Activated naive CD8-positive, alpha-beta T cell treated with anti-CD3 and anti-CD28 coated beads, Interleukin-2, amount 50 U/mL, for 24 hours (primary cell): ENCODE measurements at regions not wholly inside any gene's neighbourhood (a gene's known extent, or its start where the extent isn't known, plus 50 kb on each side); places are given as distances from the start of the nearest gene placed in this dataset.

Experiments
- ATAC-seq: fragments of 150-1000 bp; cut with Tn5 transposase; one replicate; pipeline ENCODE4 v1.10.0; 2021
- DNase-seq: peaks from one replicate; pipeline ENCODE4 v3.0.0; 2021
- H3K27ac Mint-ChIP-seq: one replicate; pipeline ENCODE4 v1.8.0; 2021; ENCODE audit warnings: mild to moderate bottlenecking, mixed read lengths
- H3K27me3 Mint-ChIP-seq: one replicate; pipeline ENCODE4 v1.8.0; 2021; ENCODE audit warnings: mixed read lengths
- H3K36me3 Mint-ChIP-seq: one replicate; pipeline ENCODE4 v1.8.0; 2021; ENCODE audit warnings: low read depth, mixed read lengths
- H3K4me1 Mint-ChIP-seq: one replicate; pipeline ENCODE4 v1.8.0; 2021; ENCODE audit warnings: mixed read lengths
- H3K4me3 Mint-ChIP-seq: one replicate; pipeline ENCODE4 v1.8.0; 2021; ENCODE audit warnings: mild to moderate bottlenecking, moderate library complexity, mixed read lengths
- H3K9me3 Mint-ChIP-seq: one replicate; pipeline ENCODE4 v1.8.0; 2021; ENCODE audit warnings: mixed read lengths

GRCh38 chr2:42965196-42965595 lies 172.8 kb upstream of the HAAO start:
- ATAC-seq = no peak
- H3K9me3 Mint-ChIP-seq = no peaks in the 10 kb centered on the region

GRCh38 chr2:42964439-42965083 lies 172.2 kb upstream of the HAAO start:
- no peaks in the 10 kb centered on the region for H3K36me3 Mint-ChIP-seq
- no peak overlapping the region for H3K4me3 Mint-ChIP-seq
- no peak overlapping the region for H3K27ac Mint-ChIP-seq
- DNase-seq (no peak), ATAC-seq (no peak)
- H3K4me1 Mint-ChIP-seq = peaks cover 16% of the 10 kb centered on the region
- H3K27me3 Mint-ChIP-seq = peaks cover 13% of the 10 kb centered on the region
- H3K9me3 Mint-ChIP-seq = no peaks in the 10 kb centered on the region

More at GRCh38 chr2:42965196-42965595, 172.8 kb upstream of the HAAO start:
- no peak for DNase-seq
- Mint-ChIP-seq H3K27ac (no peak overlapping the region), H3K4me3 (no peak overlapping the region), H3K4me1 (peaks cover 16% of the 10 kb centered on the region), H3K36me3 (no peaks in the 10 kb centered on the region), H3K27me3 (peaks cover 13% of the 10 kb centered on the region)

GRCh38 chr2:42963452-42964068 lies 171.2 kb upstream of the HAAO start:
- no peak overlapping the region for H3K4me3 Mint-ChIP-seq
- ATAC-seq (no peak), DNase-seq (no peak)
- peaks cover 13% of the 10 kb centered on the region for H3K27me3 Mint-ChIP-seq
- H3K27ac Mint-ChIP-seq = no peak overlapping the region
- H3K4me1 Mint-ChIP-seq = peaks cover 16% of the 10 kb centered on the region
- no peaks in the 10 kb centered on the region for H3K9me3 Mint-ChIP-seq
- no peaks in the 10 kb centered on the region for H3K36me3 Mint-ChIP-seq

DNA sequence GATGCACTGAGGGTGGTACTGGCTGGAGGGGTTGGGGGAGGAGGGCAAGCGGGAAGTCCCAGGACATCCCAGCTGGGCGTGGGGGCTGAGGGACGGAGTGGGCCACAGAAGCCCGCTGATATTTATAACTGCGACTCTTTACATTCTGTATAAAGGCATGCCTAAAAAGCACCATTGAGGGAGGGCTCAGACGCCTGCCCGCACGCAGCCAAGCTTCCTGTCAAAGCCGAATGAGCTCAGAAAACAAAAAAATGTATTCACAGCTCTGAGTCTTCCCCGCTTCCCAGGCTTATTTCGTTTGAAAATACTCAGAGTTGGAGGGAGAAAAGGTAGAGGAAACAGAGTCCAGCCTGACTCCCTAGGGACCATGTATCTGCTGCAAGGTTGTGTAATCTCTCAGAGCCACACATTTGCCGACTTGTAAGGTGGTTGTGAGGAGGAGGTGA lies 170.1 kb upstream of the HAAO start:
- H3K4me3 Mint-ChIP-seq = no peak overlapping the region
- peaks cover 16% of the 10 kb centered on the region for H3K4me1 Mint-ChIP-seq
- H3K36me3 Mint-ChIP-seq = no peaks in the 10 kb centered on the region
- ATAC-seq (no peak), DNase-seq (no peak)
- no peak overlapping the region for H3K27ac Mint-ChIP-seq
- H3K9me3 Mint-ChIP-seq = no peaks in the 10 kb centered on the region
- H3K27me3 Mint-ChIP-seq = peaks cover 13% of the 10 kb centered on the region

DNA sequence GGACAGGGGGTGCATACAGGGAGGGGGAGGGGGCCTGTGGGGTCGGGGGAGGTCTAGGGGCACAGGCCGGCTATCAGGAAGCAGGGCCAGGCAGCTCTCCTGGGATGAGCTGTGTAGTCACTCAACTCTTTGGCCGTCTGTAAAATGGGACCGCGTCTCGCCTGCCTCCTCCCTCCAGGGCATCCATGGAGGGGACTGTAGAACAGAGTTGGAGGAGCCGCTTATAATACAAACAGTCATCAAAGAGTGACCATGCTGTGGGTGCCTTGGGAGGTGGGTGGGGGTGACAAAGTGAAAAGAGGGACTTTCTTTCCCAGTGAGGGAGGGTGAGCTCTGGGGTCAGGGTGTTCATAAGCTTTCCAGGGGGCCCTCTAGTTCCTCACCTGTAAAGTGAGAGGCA lies 169.6 kb upstream of the HAAO start:
- DNase-seq (no peak), ATAC-seq (no peak)
- H3K27ac Mint-ChIP-seq = no peak overlapping the region
- H3K9me3 Mint-ChIP-seq = no peaks in the 10 kb centered on the region
- H3K4me1 Mint-ChIP-seq = peaks cover 19% of the 10 kb centered on the region
- H3K27me3 Mint-ChIP-seq = peaks cover 13% of the 10 kb centered on the region
- H3K4me3 Mint-ChIP-seq = no peak overlapping the region
- no peaks in the 10 kb centered on the region for H3K36me3 Mint-ChIP-seq

DNA sequence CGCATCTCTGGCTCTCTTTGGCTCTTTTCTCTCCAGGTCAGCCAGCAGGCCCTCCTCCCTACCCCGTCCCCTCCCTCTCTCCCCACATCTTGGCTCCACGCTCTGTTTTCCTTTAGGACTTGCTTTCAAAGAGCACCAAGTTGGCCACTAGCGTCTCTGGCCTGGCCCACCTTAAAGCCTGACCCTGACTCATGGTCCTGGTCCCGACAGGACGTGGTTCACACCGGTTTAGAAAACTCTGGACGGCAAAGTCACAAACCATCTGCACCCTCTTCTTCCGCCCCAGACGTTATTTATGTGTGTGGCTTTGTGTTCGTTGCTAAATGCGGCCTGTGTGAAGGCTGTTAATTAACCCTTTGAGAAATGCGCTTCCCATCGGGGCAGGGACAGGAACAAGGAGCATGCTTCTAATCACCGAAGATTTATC lies 169.0 kb upstream of the HAAO start:
- no peaks in the 10 kb centered on the region for H3K36me3 Mint-ChIP-seq

GRCh38 chr2:42960842-42961180 lies 168.4 kb upstream of the HAAO start:
- Mint-ChIP-seq H3K4me1 (peaks cover 23% of the 10 kb centered on the region), H3K27me3 (peaks cover 13% of the 10 kb centered on the region), H3K9me3 (no peaks in the 10 kb centered on the region), H3K4me3 (no peak overlapping the region), H3K27ac (no peak overlapping the region), H3K36me3 (no peaks in the 10 kb centered on the region)
- no peak for ATAC-seq
- DNase-seq = no peak

More for the DNA sequence above, 169.0 kb upstream of the HAAO start:
- H3K9me3 Mint-ChIP-seq = no peaks in the 10 kb centered on the region
- H3K4me3 Mint-ChIP-seq = no peak overlapping the region
- no peak overlapping the region for H3K27ac Mint-ChIP-seq
- H3K27me3 Mint-ChIP-seq = peaks cover 13% of the 10 kb centered on the region
- DNase-seq (no peak), ATAC-seq (no peak)
- H3K4me1 Mint-ChIP-seq = peaks cover 22% of the 10 kb centered on the region

DNA sequence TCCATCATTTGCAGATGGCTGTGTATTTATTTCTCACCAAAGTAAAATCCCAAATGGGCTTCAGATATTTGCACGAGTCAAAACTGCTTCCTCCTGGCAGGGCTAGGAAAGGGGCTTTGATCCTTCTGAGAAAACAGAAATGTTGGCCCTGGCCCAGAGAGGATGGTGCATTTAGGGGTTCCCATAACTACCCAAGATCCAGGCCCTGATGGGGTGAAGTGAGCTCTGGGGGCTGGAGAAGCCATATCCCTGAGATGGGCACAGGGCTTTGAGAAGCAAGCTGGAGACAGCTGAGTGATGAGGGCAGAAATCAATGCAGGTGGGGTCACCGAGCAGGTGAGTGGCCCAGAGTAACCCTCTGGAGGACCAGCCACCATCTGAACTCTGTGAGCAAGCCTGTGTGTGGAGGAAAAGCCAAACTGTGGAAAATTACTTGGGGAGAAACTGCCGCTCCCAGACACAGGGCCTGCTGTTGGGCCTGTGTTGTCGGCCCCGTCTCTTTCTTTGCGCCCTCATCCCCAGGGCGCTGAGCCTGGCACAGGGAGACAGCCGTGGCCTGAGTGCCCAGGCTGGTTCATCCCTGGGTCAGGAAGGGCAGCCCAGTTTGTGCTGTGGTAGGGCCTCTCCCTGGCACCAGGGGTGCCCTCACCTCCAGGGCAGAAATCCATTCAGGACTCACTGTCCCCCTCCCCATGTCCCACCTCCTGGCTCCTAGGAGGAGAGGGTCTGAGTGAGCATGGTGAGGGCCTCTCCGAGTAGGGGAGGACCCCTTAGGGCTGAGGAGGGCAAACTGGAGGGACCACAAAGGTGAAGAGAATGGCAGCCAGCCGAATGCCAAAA lies 167.8 kb upstream of the HAAO start:
- DNase-seq (no peak), ATAC-seq (no peak)
- Mint-ChIP-seq H3K4me3 (no peak overlapping the region), H3K27me3 (peaks cover 13% of the 10 kb centered on the region), H3K36me3 (no peaks in the 10 kb centered on the region), H3K9me3 (no peaks in the 10 kb centered on the region), H3K27ac (no peak overlapping the region), H3K4me1 (peaks cover 23% of the 10 kb centered on the region)

GRCh38 chr2:42959234-42960001 lies 167.0 kb upstream of the HAAO start:
- H3K4me1 Mint-ChIP-seq = peaks cover 23% of the 10 kb centered on the region
- no peaks in the 10 kb centered on the region for H3K36me3 Mint-ChIP-seq
- DNase-seq (no peak), ATAC-seq (no peak)
- H3K27me3 Mint-ChIP-seq = peaks cover 13% of the 10 kb centered on the region
- H3K27ac Mint-ChIP-seq = no peak overlapping the region
- no peak overlapping the region for H3K4me3 Mint-ChIP-seq
- H3K9me3 Mint-ChIP-seq = no peaks in the 10 kb centered on the region

DNA sequence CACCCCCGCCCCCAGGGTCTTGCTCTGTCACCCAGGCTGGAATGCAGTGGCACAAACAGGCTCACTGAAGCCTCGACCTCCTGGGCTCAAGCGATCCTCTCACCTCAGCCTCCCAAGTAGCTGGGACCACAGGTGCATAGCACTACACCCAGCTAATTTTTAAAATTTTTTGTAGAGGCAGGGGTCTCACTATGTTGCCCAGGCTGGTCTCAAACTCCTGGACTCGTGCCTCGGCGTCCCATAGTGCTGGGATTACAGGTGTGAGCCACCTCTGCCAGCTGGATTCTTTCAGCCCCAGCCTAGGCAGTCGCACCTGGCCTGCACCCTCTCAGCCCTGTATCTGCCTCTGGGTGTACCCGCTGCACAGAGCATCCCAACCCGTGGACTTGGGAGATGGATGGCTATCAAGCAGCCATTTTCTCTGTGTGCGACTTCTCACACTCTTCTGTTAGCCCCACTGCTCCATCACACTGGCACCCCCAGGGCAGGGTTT lies 166.4 kb upstream of the HAAO start:
- no peak overlapping the region for H3K4me3 Mint-ChIP-seq
- peaks cover 23% of the 10 kb centered on the region for H3K4me1 Mint-ChIP-seq
- peaks cover 13% of the 10 kb centered on the region for H3K27me3 Mint-ChIP-seq
- no peak for DNase-seq
- H3K9me3 Mint-ChIP-seq = no peaks in the 10 kb centered on the region
- no peak overlapping the region for H3K27ac Mint-ChIP-seq
- no peaks in the 10 kb centered on the region for H3K36me3 Mint-ChIP-seq
- no peak for ATAC-seq

DNA sequence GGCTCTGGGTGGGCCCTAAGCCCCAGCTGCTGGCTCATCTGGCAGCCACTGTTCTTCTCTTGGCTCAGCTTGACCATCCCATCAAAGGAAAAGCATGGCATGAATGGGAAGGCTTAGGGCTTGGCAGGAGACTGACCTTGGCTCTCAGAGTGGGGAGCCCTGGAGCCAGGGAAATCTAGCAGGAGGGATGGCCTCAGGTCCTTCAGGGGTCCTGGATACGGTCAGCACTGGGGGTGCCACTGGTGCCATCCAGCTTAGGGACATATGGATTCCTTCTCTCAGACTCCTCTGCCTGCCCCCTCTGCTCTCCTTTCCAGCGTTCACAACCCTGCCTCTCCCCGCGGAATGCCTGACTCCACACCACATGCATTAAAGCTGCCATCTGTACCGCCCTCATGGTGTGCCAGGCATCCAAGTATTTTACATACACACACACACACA lies 165.5 kb upstream of the HAAO start:
- no peak for ATAC-seq
- no peak for DNase-seq
- H3K27me3 Mint-ChIP-seq = peaks cover 12% of the 10 kb centered on the region
- H3K27ac Mint-ChIP-seq = no peak overlapping the region
- H3K36me3 Mint-ChIP-seq = no peaks in the 10 kb centered on the region
- H3K9me3 Mint-ChIP-seq = no peaks in the 10 kb centered on the region
- H3K4me1 Mint-ChIP-seq = peaks cover 20% of the 10 kb centered on the region
- H3K4me3 Mint-ChIP-seq = no peak overlapping the region

DNA sequence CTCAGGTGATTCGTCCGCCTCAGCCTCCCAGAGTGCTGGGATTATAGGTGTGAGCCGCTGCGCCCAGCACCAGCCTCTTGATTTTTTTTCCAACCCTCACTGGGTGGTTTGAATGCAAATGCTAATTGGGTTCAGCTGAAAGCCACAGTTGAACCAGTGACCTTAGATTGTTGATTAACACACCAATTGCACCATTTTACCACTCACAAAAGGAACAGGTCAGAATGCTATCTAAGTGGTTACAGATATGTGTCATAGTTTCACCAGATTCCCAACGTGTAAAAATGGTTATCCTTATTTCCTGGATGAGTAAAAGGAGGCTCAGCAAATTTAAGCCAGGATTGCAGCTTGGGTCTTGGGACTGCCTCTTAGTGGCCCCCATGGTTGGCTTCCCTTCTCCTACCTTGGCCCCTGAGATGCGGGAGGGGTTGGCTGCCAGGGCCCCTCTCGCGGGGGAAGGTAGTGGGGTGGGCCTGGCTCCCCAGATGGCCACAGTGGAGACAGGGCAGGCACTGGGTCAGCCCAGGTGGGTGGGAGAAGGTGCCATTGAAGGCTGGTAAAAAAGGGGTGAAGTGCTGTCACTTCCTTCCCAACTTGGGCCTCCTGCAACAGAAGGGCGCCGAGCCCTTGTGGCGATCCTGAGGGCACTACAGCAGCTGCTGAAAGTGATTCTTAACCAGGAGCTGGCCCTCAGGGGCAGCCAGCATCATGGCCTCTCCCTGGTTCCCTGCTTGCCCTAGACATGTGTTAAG lies 164.9 kb upstream of the HAAO start:
- no peak for DNase-seq
- Mint-ChIP-seq H3K27ac (no peak overlapping the region), H3K27me3 (peaks cover 8% of the 10 kb centered on the region), H3K36me3 (no peaks in the 10 kb centered on the region), H3K9me3 (no peaks in the 10 kb centered on the region), H3K4me1 (peaks cover 15% of the 10 kb centered on the region), H3K4me3 (no peak overlapping the region)
- ATAC-seq = peak; percentile 25

- Mint-ChIP-seq H3K27me3 (no peaks in the 10 kb centered on the region), H3K9me3 (no peaks in the 10 kb centered on the region), H3K4me1 (peaks cover 11% of the 10 kb centered on the region), H3K36me3 (no peaks in the 10 kb centered on the region), H3K27ac (no peak overlapping the region), H3K4me3 (no peak overlapping the region)
- ATAC-seq (no peak), DNase-seq (no peak)
These were observed 162.0 kb upstream of the HAAO start for GRCh38 chr2:42954227-42954962.
